Esophagus muscularis mucosa (tissue), 3 donors: ENCODE measurements at regions not wholly inside any gene's neighbourhood (a gene's known extent, or its start where the extent isn't known, plus 50 kb on each side); places are given as distances from the start of the nearest gene placed in this dataset.

Experiments used
- POLR2A ChIP-seq: fragments of 450-650 bp; IDR thresholded peaks from one replicate; pipeline ENCODE4 v1.6.1; 2017; ENCODE audit warnings: antibody characterized with exemption, moderate library complexity, mild to moderate bottlenecking, low read depth
- POLR2AphosphoS5 ChIP-seq, 2 donors: sonication (generic); formaldehyde crosslinking; IDR thresholded peaks; one replicate each; pipeline ENCODE4 v1.6.1; 2017; ENCODE audit warnings: antibody characterized with exemption in 2 of 2
- TF ChIP-seq, protein P1 (sequence below), 3 experiments: fragments of 200-600 bp in 2 of 3; fragments of 450-650 bp in 1 of 3; sonication (generic) in 2 of 3; IDR thresholded peaks; one replicate each; pipeline ENCODE4 v1.5.1; 2017 to 2019; ENCODE audit warnings: antibody characterized with exemption in 3 of 3, mild to moderate bottlenecking in 2 of 3, moderate library complexity in 1 of 3

DNA sequence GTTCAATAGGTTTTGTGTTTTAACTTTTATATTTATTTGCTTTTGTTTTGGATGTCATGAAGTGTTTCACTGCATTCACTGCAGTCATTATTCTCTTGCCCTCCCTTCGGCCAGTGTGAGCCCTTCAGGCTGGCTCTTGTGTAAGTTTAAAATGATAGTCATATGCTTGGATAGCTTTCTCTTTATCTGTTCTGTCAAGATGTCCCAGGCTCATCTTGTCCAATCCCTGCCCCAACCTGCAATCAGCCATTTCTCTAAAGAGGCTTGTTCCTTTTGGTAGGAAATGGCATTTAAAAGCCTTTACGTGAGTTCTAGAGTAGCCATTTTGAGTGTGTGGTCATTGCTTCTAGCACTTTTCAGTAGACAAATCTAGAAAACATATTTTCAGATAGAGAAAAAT is 238.0 kb upstream of the SLC39A10 start:
- TF ChIP-seq, protein P1, sequence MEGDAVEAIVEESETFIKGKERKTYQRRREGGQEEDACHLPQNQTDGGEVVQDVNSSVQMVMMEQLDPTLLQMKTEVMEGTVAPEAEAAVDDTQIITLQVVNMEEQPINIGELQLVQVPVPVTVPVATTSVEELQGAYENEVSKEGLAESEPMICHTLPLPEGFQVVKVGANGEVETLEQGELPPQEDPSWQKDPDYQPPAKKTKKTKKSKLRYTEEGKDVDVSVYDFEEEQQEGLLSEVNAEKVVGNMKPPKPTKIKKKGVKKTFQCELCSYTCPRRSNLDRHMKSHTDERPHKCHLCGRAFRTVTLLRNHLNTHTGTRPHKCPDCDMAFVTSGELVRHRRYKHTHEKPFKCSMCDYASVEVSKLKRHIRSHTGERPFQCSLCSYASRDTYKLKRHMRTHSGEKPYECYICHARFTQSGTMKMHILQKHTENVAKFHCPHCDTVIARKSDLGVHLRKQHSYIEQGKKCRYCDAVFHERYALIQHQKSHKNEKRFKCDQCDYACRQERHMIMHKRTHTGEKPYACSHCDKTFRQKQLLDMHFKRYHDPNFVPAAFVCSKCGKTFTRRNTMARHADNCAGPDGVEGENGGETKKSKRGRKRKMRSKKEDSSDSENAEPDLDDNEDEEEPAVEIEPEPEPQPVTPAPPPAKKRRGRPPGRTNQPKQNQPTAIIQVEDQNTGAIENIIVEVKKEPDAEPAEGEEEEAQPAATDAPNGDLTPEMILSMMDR (IDR thresholded peaks at IDR 0.05), result no peak
- TF ChIP-seq POLR2A (no peak), POLR2AphosphoS5 (IDR thresholded peaks at IDR 0.05) (no peak)
